Uterus (tissue), 2 donors: ENCODE measurements at regions not wholly inside any gene's neighbourhood (a gene's known extent, or its start where the extent isn't known, plus 50 kb on each side); places are given as distances from the start of the nearest gene placed in this dataset.

Source experiments
- POLR2A ChIP-seq, 2 donors: fragments of 450-650 bp; IDR thresholded peaks; one replicate each; pipeline ENCODE4 v1.6.1; 2016; ENCODE audit warnings: antibody characterized with exemption in 2 of 2, mild to moderate bottlenecking in 1 of 2, moderate library complexity in 1 of 2
- TF ChIP-seq, protein P1 (sequence below), 4 experiments: fragments of 200-600 bp in 2 of 4; fragments of 450-650 bp in 2 of 4; sonication (generic) in 2 of 4; IDR thresholded peaks; one replicate each; pipeline ENCODE4 v1.5.1; 2016 to 2019; ENCODE audit warnings: antibody characterized with exemption in 4 of 4, mild to moderate bottlenecking in 2 of 4, moderate library complexity in 1 of 4

DNA sequence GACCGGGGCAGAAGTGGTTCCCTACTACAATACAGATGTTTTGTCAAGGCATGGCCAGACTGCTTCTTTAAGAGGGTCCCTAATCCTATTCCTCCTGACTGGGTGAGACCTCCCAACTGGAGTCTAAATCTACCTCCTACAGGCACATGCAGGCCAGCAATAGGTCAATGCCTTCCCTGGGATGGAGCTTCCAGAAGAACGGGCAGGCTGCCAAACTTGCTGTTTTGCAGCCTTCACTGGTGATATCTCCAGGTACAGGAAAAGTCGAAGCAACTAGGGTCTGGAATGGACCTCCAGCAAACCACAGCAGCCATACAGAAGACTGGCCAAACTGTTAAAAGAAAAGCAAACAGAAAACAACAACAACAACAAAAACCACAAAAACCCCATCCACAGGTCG lies 678.4 kb upstream of the DIAPH2 start:
- TF ChIP-seq, protein P1, sequence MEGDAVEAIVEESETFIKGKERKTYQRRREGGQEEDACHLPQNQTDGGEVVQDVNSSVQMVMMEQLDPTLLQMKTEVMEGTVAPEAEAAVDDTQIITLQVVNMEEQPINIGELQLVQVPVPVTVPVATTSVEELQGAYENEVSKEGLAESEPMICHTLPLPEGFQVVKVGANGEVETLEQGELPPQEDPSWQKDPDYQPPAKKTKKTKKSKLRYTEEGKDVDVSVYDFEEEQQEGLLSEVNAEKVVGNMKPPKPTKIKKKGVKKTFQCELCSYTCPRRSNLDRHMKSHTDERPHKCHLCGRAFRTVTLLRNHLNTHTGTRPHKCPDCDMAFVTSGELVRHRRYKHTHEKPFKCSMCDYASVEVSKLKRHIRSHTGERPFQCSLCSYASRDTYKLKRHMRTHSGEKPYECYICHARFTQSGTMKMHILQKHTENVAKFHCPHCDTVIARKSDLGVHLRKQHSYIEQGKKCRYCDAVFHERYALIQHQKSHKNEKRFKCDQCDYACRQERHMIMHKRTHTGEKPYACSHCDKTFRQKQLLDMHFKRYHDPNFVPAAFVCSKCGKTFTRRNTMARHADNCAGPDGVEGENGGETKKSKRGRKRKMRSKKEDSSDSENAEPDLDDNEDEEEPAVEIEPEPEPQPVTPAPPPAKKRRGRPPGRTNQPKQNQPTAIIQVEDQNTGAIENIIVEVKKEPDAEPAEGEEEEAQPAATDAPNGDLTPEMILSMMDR (IDR thresholded peaks at IDR 0.05): no peak
- no peak for TF ChIP-seq POLR2A (IDR thresholded peaks at IDR 0.05)
